SK-N-SH (cell line): ENCODE measurements at regions not wholly inside any gene's neighbourhood (a gene's known extent, or its start where the extent isn't known, plus 50 kb on each side); places are given as distances from the start of the nearest gene placed in this dataset.

Experiments used
- CTCF ChIA-PET: fragments of 300-600, 350-600 bp; formaldehyde crosslinking; extraction: SDS; loops from one replicate; lab custom pipeline; 2021; lab: Yijun Ruan, JAX
- POLR2A ChIA-PET: fragments of 350-600 bp; sonication (Branson Sonifier 250); formaldehyde crosslinking; extraction: SDS; loops from one replicate; lab custom pipeline; 2020; ENCODE audit warnings: antibody characterized with exemption, inconsistent platforms; lab: Yijun Ruan, JAX
- DNase-seq: peaks from one replicate; pipeline ENCODE4 v3.0.0; 2012
- H2AFZ ChIP-seq: fragments of 200-600 bp; sonication (generic); 2 replicates; pipeline ENCODE4 v1.8.1; 2016; ENCODE audit warnings: antibody characterized with exemption, mild to moderate bottlenecking, low read depth
- H3F3A ChIP-seq: fragments of 200-600 bp; sonication (generic); replicated peaks from 2 replicates; pipeline ENCODE3; 2016; ENCODE audit warnings: antibody characterized with exemption, mild to moderate bottlenecking; ENCODE audit not compliant: insufficient read depth
- H3K27ac ChIP-seq, 2 experiments: fragments of 200-500 bp in 1 of 2; fragments of 200-600 bp in 1 of 2; sonication (Bioruptor generic) in 1 of 2; sonication (generic), shearing (Covaris generic) in 1 of 2; 2 replicates each; pipeline versions ENCODE4 v1.5.1 to v1.6.1; 2014 to 2016; ENCODE audit warnings: low read depth in 2 of 2, inconsistent platforms in 1 of 2, low read length in 1 of 2, mild to moderate bottlenecking in 1 of 2, mixed read lengths in 1 of 2
- H3K27me3 ChIP-seq: fragments of 200-600 bp; sonication (generic), shearing (Covaris generic); 2 replicates; pipeline ENCODE4 v1.6.1; 2016; ENCODE audit warnings: mixed run types; ENCODE audit not compliant: insufficient read depth
- H3K36me3 ChIP-seq, 2 experiments: fragments of 200-500 bp in 1 of 2; fragments of 200-600 bp in 1 of 2; sonication (Bioruptor generic) in 1 of 2; sonication (generic) in 1 of 2; replicated peaks in 1 of 2; 2 replicates each; pipeline versions ENCODE3 to v1.5.1; 2014 to 2016; ENCODE audit warnings: low read length in 1 of 2, mild to moderate bottlenecking in 1 of 2; ENCODE audit not compliant: insufficient read depth in 2 of 2, control insufficient read depth in 1 of 2
- H3K4me1 ChIP-seq, 2 experiments: fragments of 200-500 bp in 1 of 2; fragments of 200-600 bp in 1 of 2; sonication (Bioruptor generic) in 1 of 2; sonication (generic), shearing (Covaris generic) in 1 of 2; 2 replicates each; pipeline versions ENCODE4 v1.5.1 to v1.6.1; 2014 to 2016; ENCODE audit warnings: low read depth in 1 of 2, low read length in 1 of 2, mixed run types in 1 of 2; ENCODE audit not compliant: insufficient read depth in 2 of 2, control insufficient read depth in 1 of 2
- H3K4me2 ChIP-seq: fragments of 200-600 bp; sonication (generic), shearing (Covaris generic); 2 replicates; pipeline ENCODE4 v1.6.1; 2017; ENCODE audit warnings: mixed run types
- H3K4me3 ChIP-seq, 2 experiments: fragments of 200-500 bp in 1 of 2; fragments of 200-600 bp in 1 of 2; sonication (Bioruptor generic) in 1 of 2; sonication (generic), shearing (Covaris generic) in 1 of 2; 2 replicates each; pipeline versions ENCODE4 v1.5.1 to v1.8.1; 2014 to 2016; ENCODE audit warnings: low read depth in 2 of 2, inconsistent platforms in 1 of 2, low read length in 1 of 2, mild to moderate bottlenecking in 1 of 2, mixed read lengths in 1 of 2, moderate library complexity in 1 of 2
- H3K79me2 ChIP-seq: fragments of 200-600 bp; sonication (generic); 2 replicates; pipeline ENCODE4 v1.8.1; 2017; ENCODE audit warnings: mild to moderate bottlenecking; ENCODE audit not compliant: insufficient read depth
- H3K9ac ChIP-seq: fragments of 200-600 bp; sonication (generic); 2 replicates; pipeline ENCODE4 v1.6.1; 2017; ENCODE audit warnings: mixed run types
- H3K9me2 ChIP-seq: fragments of 200-600 bp; sonication (generic); 2 replicates; pipeline ENCODE4 v1.6.1; 2017; ENCODE audit warnings: mixed run types
- H3K9me3 ChIP-seq: fragments of 200-600 bp; sonication (generic); 2 replicates; pipeline ENCODE4 v1.6.1; 2017; ENCODE audit warnings: mixed run types, mild to moderate bottlenecking, moderate library complexity
- H4K20me1 ChIP-seq: fragments of 200-600 bp; sonication (generic); 2 replicates; pipeline ENCODE4 v1.6.1; 2017; ENCODE audit warnings: mild to moderate bottlenecking, mixed run types; ENCODE audit not compliant: insufficient read depth
- CHD2 ChIP-seq: fragments of 150-350 bp; IDR thresholded peaks from 2 replicates; pipeline ENCODE4 v1.6.1; 2018; ENCODE audit warnings: low read length; ENCODE audit not compliant: partially characterized antibody
- EP300 ChIP-seq, 2 experiments: IDR thresholded peaks; 2 replicates each; pipeline versions ENCODE4 v1.4.0 to v1.6.1; 2012; ENCODE audit warnings: borderline replicate concordance in 1 of 2, low read depth in 1 of 2, low read length in 1 of 2
- EZH2phosphoT487 ChIP-seq: fragments of 200-600 bp; sonication (generic); IDR thresholded peaks from 2 replicates; pipeline ENCODE4 v1.6.1; 2017; ENCODE audit warnings: low read depth, mixed run types, mild to moderate bottlenecking, antibody characterized with exemption, moderate library complexity, borderline replicate concordance
- FOSL2 ChIP-seq: IDR thresholded peaks from 2 replicates; pipeline ENCODE4 v1.4.0; 2012; ENCODE audit warnings: low read depth, mild to moderate bottlenecking, moderate library complexity, borderline replicate concordance
- FOXJ3 ChIP-seq: sonication (generic); formaldehyde crosslinking; IDR thresholded peaks from 2 replicates; pipeline ENCODE4 v1.5.1; 2020; ENCODE audit warnings: mild to moderate bottlenecking, missing genetic modification reagents
- GABPA ChIP-seq: IDR thresholded peaks from 2 replicates; pipeline ENCODE4 v1.4.0; 2012; ENCODE audit warnings: low read depth, mild to moderate bottlenecking
- JUND ChIP-seq: IDR thresholded peaks from 2 replicates; pipeline ENCODE4 v1.4.0; 2012
- MXI1 ChIP-seq: IDR thresholded peaks from 2 replicates; pipeline ENCODE4 v1.6.1; 2012; ENCODE audit warnings: mild to moderate bottlenecking, low read depth, low read length, improper control_type of control experiment
- NFIC ChIP-seq: IDR thresholded peaks from 2 replicates; pipeline ENCODE4 v1.4.0; 2012; ENCODE audit warnings: borderline replicate concordance
- RAD21 ChIP-seq: IDR thresholded peaks from 2 replicates; pipeline ENCODE4 v1.6.1; 2012; ENCODE audit warnings: mild to moderate bottlenecking, low read length
- RCOR1 ChIP-seq: fragments of 150-350 bp; IDR thresholded peaks from 2 replicates; pipeline ENCODE4 v1.6.1; 2017; ENCODE audit warnings: antibody characterized with exemption, low read length
- RXRA ChIP-seq: IDR thresholded peaks from 2 replicates; pipeline ENCODE4 v1.4.0; 2012; ENCODE audit warnings: low read depth, mild to moderate bottlenecking, borderline replicate concordance
- TAF1 ChIP-seq: IDR thresholded peaks from 2 replicates; pipeline ENCODE4 v1.6.1; 2012; ENCODE audit warnings: low read depth, mild to moderate bottlenecking, low read length, moderate library complexity, borderline replicate concordance
- TCF12 ChIP-seq: IDR thresholded peaks from 2 replicates; pipeline ENCODE4 v1.4.0; 2012
- WGBS: methylation state at CpG from one replicate; pipeline ENCODE4 v1.1.6; 2017; ENCODE audit warnings: low lambda C conversion rate; 5-methylcytosine and 5-hydroxymethylcytosine counted together
- TF ChIP-seq, protein P1 (sequence below): fragments of 200-600 bp; sonication (generic); IDR thresholded peaks from 2 replicates; pipeline ENCODE4 v1.6.1; 2017; ENCODE audit warnings: antibody characterized with exemption, mild to moderate bottlenecking, moderate library complexity
- TF ChIP-seq, protein P2 (sequence below): IDR thresholded peaks from 2 replicates; pipeline ENCODE4 v1.4.0; 2012; ENCODE audit warnings: low read depth
- TF ChIP-seq, protein P3 (sequence below): fragments of 150-350 bp; IDR thresholded peaks from 2 replicates; pipeline ENCODE4 v1.6.1; 2017; ENCODE audit warnings: antibody characterized with exemption, low read length, low read depth, borderline replicate concordance
- TF ChIP-seq, protein P4 (sequence below): IDR thresholded peaks from 2 replicates; pipeline ENCODE4 v1.4.0; 2012; ENCODE audit warnings: low read depth, borderline replicate concordance

GRCh38 chr1:38746402-38746935, 113.1 kb downstream of the RRAGC start:
- H3K27me3 ChIP-seq: no peaks in the 10 kb centered on the region
- no peaks in the 10 kb centered on the region for H3K36me3 ChIP-seq
- no peaks in the 10 kb centered on the region for H4K20me1 ChIP-seq
- no peak overlapping the region for H2AFZ ChIP-seq
- H3K9me3 ChIP-seq: no peaks in the 10 kb centered on the region
- 31% methylated on average over 4 of the region's 6 CpGs for WGBS
- TF ChIP-seq, protein P1, sequence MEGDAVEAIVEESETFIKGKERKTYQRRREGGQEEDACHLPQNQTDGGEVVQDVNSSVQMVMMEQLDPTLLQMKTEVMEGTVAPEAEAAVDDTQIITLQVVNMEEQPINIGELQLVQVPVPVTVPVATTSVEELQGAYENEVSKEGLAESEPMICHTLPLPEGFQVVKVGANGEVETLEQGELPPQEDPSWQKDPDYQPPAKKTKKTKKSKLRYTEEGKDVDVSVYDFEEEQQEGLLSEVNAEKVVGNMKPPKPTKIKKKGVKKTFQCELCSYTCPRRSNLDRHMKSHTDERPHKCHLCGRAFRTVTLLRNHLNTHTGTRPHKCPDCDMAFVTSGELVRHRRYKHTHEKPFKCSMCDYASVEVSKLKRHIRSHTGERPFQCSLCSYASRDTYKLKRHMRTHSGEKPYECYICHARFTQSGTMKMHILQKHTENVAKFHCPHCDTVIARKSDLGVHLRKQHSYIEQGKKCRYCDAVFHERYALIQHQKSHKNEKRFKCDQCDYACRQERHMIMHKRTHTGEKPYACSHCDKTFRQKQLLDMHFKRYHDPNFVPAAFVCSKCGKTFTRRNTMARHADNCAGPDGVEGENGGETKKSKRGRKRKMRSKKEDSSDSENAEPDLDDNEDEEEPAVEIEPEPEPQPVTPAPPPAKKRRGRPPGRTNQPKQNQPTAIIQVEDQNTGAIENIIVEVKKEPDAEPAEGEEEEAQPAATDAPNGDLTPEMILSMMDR: no peak
- TF ChIP-seq FOSL2: no peak
- TF ChIP-seq NFIC: no peak
- TF ChIP-seq, protein P2, sequence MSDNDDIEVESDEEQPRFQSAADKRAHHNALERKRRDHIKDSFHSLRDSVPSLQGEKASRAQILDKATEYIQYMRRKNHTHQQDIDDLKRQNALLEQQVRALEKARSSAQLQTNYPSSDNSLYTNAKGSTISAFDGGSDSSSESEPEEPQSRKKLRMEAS: no peak
- no peak for TF ChIP-seq FOXJ3 (CRISPR knock-in tag)
- no peak for TF ChIP-seq MXI1
- TF ChIP-seq EP300 (IDR thresholded peaks at IDR 0.05; ENCODE audit: borderline replicate concordance in 1 of 2, low read depth in 1 of 2, low read length in 1 of 2): no peak
- TF ChIP-seq RXRA: no peak
- no peak for TF ChIP-seq CHD2
- TF ChIP-seq, protein P3, sequence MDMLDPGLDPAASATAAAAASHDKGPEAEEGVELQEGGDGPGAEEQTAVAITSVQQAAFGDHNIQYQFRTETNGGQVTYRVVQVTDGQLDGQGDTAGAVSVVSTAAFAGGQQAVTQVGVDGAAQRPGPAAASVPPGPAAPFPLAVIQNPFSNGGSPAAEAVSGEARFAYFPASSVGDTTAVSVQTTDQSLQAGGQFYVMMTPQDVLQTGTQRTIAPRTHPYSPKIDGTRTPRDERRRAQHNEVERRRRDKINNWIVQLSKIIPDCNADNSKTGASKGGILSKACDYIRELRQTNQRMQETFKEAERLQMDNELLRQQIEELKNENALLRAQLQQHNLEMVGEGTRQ: no peak
- TF ChIP-seq TCF12: no peak
- TF ChIP-seq RCOR1: no peak
- TF ChIP-seq JUND: no peak
- no peak overlapping the region for H3K9ac ChIP-seq
- ChIA-PET CTCF (no interaction called here), POLR2A (no interaction called here)
- no peaks in the 10 kb centered on the region for H3K9me2 ChIP-seq
- no peak overlapping the region for H3K27ac ChIP-seq
- no peak for DNase-seq
- H3K4me2 ChIP-seq: no peak overlapping the region
- H3F3A ChIP-seq: no peaks in the 10 kb centered on the region
- no peak overlapping the region for H3K4me3 ChIP-seq
- H3K4me1 ChIP-seq: no peaks in the 10 kb centered on the region
- H3K79me2 ChIP-seq: no peaks in the 10 kb centered on the region

DNA sequence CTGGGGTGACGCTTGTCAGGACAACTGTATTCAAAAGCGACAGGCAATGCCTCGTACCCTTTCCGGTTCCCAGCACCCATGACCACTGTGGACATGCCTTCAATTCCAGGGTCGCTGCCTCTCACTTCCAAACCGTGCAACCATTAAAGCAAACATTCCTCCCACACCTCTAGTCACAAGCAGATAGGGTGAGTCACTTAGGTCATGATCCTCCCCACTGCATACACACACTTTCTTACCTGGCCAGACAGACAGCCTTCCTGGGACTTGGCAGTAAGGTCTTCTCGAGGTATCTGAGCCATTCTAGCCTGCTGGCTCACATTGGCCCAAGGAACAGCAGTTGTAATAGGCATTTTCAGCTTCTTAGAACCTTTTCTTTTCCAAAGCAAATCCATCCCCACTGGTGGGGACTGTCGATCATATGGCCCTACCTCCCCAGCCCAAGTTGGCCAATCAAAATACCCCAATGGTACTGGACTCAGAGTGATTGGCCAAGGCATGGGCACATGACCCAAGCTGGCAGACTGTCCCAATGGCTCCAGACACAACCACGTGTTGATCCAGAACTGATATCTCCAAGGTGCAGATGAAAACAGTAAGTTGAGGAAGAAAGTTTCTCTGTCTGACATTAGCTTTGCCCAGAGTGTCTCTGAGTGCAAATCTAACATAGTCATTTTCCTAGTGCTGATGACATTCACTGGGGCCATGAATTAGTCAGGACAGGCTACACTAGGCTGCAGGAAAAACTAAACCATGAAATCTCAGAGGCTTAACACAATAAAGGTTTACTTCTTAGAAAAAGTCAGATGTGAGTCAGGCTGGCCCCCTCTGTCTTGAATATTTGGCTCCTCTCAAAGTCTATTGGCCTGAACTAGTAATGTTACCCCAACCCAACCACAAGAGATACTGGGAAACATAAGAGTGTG, 113.8 kb downstream of the RRAGC start:
- 31% methylated on average over 9 of the region's 9 CpGs for WGBS
- no peak overlapping the region for H3K27ac ChIP-seq
- TF ChIP-seq, protein P2: no peak
- TF ChIP-seq EZH2phosphoT487 (no peak), FOXJ3 (CRISPR knock-in tag) (no peak), JUND (no peak), RAD21 (no peak), GABPA (no peak), FOSL2 (no peak), TAF1 (no peak)
- TF ChIP-seq, protein P4, sequence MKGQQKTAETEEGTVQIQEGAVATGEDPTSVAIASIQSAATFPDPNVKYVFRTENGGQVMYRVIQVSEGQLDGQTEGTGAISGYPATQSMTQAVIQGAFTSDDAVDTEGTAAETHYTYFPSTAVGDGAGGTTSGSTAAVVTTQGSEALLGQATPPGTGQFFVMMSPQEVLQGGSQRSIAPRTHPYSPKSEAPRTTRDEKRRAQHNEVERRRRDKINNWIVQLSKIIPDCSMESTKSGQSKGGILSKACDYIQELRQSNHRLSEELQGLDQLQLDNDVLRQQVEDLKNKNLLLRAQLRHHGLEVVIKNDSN: no peak
- TF ChIP-seq, protein P1: no peak
- POLR2A ChIA-PET: no interaction called here
- DNase-seq: no peak
- no peaks in the 10 kb centered on the region for H3K4me1 ChIP-seq
- H3K4me2 ChIP-seq: no peak overlapping the region
- H3K4me3 ChIP-seq: no peak overlapping the region
- H3K27me3 ChIP-seq: no peaks in the 10 kb centered on the region
- H3K79me2 ChIP-seq: no peaks in the 10 kb centered on the region
- H3K36me3 ChIP-seq: no peaks in the 10 kb centered on the region
- H3K9me2 ChIP-seq: no peaks in the 10 kb centered on the region
- CTCF ChIA-PET: no interaction called here
- no peak overlapping the region for H2AFZ ChIP-seq
- no peaks in the 10 kb centered on the region for H3F3A ChIP-seq
- H3K9me3 ChIP-seq: no peaks in the 10 kb centered on the region
- no peaks in the 10 kb centered on the region for H4K20me1 ChIP-seq
- no peak overlapping the region for H3K9ac ChIP-seq
